Coronary artery (tissue), 2 donors: ENCODE measurements at regions not wholly inside any gene's neighbourhood (a gene's known extent, or its start where the extent isn't known, plus 50 kb on each side); places are given as distances from the start of the nearest gene placed in this dataset.

Experiments used
- DNase-seq: peaks from one replicate; pipeline ENCODE4 v3.0.0-alpha.2; 2017; ENCODE audit warnings: low spot score
- H3K27ac ChIP-seq, 2 donors: fragments of 200-600 bp; sonication (generic); one replicate each; pipeline ENCODE4 v1.5.1; 2016 to 2019
- H3K4me3 ChIP-seq: fragments of 200-600 bp; sonication (generic); 2 replicates; pipeline ENCODE4 v1.5.1; 2016; ENCODE audit warnings: mild to moderate bottlenecking, moderate library complexity
- TF ChIP-seq, protein P1 (sequence below): fragments of 200-600 bp; sonication (generic); IDR thresholded peaks from one replicate; pipeline ENCODE4 v1.5.1; 2019; ENCODE audit warnings: antibody characterized with exemption

GRCh38 chr7:24341691-24342413 lies 57.9 kb downstream of the NPY start:
- TF ChIP-seq, protein P1, sequence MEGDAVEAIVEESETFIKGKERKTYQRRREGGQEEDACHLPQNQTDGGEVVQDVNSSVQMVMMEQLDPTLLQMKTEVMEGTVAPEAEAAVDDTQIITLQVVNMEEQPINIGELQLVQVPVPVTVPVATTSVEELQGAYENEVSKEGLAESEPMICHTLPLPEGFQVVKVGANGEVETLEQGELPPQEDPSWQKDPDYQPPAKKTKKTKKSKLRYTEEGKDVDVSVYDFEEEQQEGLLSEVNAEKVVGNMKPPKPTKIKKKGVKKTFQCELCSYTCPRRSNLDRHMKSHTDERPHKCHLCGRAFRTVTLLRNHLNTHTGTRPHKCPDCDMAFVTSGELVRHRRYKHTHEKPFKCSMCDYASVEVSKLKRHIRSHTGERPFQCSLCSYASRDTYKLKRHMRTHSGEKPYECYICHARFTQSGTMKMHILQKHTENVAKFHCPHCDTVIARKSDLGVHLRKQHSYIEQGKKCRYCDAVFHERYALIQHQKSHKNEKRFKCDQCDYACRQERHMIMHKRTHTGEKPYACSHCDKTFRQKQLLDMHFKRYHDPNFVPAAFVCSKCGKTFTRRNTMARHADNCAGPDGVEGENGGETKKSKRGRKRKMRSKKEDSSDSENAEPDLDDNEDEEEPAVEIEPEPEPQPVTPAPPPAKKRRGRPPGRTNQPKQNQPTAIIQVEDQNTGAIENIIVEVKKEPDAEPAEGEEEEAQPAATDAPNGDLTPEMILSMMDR, result no peak
- Histone ChIP-seq H3K27ac (no peak overlapping the region), H3K4me3 (no peak overlapping the region)
- DNase-seq, result no peak

DNA sequence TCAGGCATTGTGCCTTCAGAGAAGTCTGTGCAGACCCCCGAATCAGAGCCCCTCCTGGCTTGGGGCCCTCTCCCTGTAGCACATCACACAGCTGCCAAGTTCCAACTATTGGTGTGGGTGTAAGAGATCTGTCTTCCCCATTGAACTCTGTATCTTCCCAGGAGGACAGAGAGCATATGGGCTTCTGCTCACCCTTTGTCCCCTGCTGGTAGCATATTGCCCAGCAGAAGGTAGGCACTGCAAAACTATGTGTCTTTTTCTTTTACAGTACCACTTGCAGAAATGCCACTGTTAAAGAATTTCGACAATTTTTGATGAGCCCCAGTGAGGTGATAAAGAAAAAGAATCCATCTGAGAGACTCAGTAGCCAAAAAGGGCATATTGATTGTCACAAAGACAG lies 59.6 kb downstream of the NPY start:
- TF ChIP-seq, protein P1, result no peak
- DNase-seq, result no peak
- no peak overlapping the region for H3K4me3 ChIP-seq
- H3K27ac ChIP-seq, result no peak overlapping the region

DNA sequence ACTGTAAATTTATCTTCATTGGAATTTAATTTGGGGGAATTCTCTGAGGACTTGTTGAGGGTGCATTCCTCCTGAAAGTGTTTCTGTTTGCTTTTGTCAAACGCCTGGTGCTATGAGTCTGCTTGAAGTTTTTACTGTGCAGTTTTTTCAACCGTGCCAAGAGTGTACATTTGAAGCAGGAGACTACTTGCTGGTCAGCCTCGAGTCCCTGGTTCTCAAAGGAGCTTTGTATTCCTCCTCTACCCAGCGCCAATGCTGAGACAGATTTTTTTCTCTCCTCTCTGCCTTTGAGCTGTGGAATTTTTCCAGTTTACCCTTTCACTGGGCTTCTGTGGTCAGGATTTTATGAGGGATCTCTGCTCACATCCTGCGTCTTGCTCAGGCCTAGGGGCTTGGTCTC lies 62.1 kb downstream of the NPY start:
- Histone ChIP-seq H3K27ac (no peak overlapping the region), H3K4me3 (no peak overlapping the region)
- DNase-seq, result no peak
- TF ChIP-seq, protein P1, result no peak

DNA sequence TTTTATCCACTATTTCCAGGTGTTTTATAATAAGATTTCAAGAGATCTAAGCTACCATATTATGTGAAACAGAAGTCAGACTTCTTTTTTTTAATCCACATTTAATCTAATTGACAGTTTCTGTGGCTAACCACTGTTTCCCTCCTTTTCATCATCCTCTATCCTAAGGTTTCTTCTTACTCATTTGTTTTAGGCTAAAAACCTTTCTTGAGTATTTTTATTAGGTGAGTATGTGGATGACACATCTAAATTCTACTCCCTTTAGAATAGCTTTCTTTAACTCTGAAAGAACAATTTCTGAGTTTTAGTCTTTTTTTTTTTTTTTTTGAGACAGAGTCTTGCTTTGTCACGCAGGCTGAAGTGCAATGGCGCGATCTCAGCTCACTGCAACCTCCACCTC lies 62.7 kb downstream of the NPY start:
- DNase-seq, result no peak
- TF ChIP-seq, protein P1, result no peak
- Histone ChIP-seq H3K27ac (no peak overlapping the region), H3K4me3 (no peak overlapping the region)

DNA sequence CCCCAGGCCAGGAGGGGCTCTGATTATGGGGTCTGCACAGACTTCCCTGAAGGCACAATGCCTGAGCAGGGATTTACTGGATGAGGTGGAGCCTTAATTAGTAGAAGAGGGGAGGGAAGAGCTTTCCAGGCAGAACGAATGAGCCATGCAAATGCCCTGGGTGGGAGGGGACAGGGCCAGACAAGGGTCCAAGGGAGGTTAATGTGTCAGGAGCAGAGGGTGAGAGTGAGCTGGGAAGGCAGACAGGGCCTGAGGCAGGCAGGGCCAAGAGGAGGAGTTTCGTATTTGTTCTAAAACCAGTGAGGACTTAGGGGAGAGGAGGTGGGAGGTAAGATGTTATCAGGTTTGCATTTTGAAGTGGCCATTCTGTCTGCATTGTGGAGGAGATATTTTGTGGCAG lies 65.3 kb downstream of the NPY start:
- TF ChIP-seq, protein P1, result no peak

GRCh38 chr7:24354456-24354855 lies 70.5 kb downstream of the NPY start:
- no peak overlapping the region for H3K27ac ChIP-seq
- TF ChIP-seq, protein P1, result no peak

More for the DNA sequence above, 65.3 kb downstream of the NPY start:
- no peak for DNase-seq
- H3K4me3 ChIP-seq, result no peak overlapping the region
- no peak overlapping the region for H3K27ac ChIP-seq

DNA sequence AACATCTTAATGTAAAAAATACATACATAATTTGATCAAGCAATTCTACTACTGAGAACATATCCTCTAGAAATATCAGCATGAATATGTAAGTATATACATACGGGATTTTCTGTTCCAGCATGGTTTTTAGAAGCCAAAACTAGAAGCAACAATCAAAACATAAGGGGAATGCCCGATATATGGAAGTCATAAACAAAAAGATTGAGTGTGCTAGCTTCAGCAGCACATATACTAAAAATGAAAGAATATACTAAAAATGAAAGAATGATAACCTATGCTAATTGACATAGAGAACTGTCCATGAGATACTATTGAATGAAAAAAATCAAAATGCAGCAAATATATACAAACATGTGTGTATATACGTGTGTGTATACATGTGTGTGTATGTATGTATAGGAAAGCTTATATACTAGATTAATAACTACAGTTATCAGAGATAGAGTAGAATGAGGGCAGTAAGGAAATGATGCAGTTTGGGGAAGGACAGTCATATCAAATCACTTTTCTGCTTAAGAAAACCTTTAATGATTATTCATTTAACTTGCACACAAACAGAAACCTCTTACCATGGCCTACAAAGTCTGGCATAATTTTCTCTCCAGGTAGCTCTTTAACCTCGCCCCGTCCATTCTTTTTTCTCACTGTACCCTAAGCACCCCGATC lies 72.9 kb downstream of the NPY start:
- Histone ChIP-seq H3K27ac (no peak overlapping the region), H3K4me3 (no peak overlapping the region)
- TF ChIP-seq, protein P1, result no peak
- DNase-seq, result no peak

More at GRCh38 chr7:24354456-24354855, 70.5 kb downstream of the NPY start:
- no peak overlapping the region for H3K4me3 ChIP-seq
- no peak for DNase-seq
